ENCODE measurements at regions not wholly inside any gene's neighbourhood (a gene's known extent, or its start where the extent isn't known, plus 50 kb on each side); places are given as distances from the start of the nearest gene placed in this dataset.

DNA sequence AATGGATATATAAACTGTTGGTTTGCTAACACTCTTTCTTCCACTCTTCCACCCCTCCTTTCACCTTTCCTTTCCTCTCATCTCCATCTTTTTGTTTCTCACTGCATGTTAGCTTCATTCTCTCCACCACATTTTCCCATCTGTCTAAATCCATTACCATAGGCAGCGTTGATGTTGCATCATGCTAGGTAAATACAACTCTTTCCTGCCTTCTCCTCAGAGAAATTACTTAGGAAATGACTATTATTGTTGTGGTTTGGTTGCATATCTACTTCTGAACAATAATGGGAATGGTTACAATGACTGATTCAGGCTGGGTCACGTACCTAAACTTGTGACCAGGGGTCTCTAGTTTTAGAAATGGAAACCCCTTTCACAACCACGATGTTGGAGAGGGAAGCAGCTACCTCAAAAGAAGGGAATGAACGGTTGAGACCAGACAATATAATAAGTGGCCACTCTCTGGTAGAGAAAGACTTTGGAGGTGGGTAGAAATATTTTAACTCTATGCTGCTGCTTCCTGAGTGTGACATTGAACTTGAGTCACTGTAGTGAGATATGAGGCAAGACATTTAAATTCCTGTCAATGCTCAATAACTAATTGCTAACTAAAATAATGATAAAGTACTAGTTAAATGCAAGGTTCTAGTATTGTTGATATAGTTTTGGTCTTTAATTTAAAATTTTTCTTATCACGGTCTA, 314.1 kb upstream of the TGFBR2 start:
- TF ChIP-seq SP1 (IDR thresholded peaks at IDR 0.05) (no peak), L3MBTL2 (conservative IDR thresholded peaks at IDR 0.05) (no peak), BHLHE40 (IDR thresholded peaks at IDR 0.05; ENCODE audit: borderline replicate concordance) (no peak), ELF4 (IDR thresholded peaks at IDR 0.05) (no peak)

Data from HEK293T (cell line).